Activated CD4-positive, alpha-beta T cell treated with anti-CD3 and anti-CD28 coated beads, Interleukin-2, Interleukin-4, amounts not matched to agents 100 ng/mL and 50 ng/mL, durations not matched to agents 16 hours and 8 hours (primary cell): ENCODE measurements at regions not wholly inside any gene's neighbourhood (a gene's known extent, or its start where the extent isn't known, plus 50 kb on each side); places are given as distances from the start of the nearest gene placed in this dataset.

Experiments used
- DNase-seq: peaks from one replicate; pipeline ENCODE4 v3.0.0-alpha.2; 2020; ENCODE audit warnings: low spot score

- no peak for DNase-seq
These were observed 1046.7 kb upstream of the MAP3K7 start for GRCh38 chr6:91633374-91634111.

- no peak for DNase-seq
These were observed 1045.4 kb upstream of the MAP3K7 start for GRCh38 chr6:91632308-91632707.

GRCh38 chr6:91631227-91631626 lies 1044.4 kb upstream of the MAP3K7 start:
- DNase-seq, result no peak

- DNase-seq, result no peak
These were observed 1040.0 kb upstream of the MAP3K7 start for GRCh38 chr6:91626911-91627310.

DNA sequence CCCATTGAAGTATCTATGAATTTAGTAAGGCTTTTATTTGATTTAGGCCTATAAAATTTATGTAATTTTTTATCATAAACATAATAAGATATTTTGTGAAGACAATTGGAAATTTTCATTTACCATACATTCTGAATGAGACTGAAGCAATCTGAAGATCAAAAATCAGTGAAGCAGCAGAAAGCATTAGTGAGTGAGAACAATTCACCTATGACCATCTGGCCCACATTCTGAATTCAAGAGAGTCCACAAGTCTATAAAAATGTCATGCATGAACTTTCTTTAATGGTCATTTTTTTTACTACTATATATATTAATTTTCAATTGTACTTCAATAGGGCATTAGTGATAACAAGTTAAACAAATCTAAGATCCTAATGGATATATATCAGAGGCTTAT lies 1026.6 kb upstream of the MAP3K7 start:
- DNase-seq, result no peak

- DNase-seq, result no peak
These were observed 1024.3 kb upstream of the MAP3K7 start for GRCh38 chr6:91611190-91611589.

DNA sequence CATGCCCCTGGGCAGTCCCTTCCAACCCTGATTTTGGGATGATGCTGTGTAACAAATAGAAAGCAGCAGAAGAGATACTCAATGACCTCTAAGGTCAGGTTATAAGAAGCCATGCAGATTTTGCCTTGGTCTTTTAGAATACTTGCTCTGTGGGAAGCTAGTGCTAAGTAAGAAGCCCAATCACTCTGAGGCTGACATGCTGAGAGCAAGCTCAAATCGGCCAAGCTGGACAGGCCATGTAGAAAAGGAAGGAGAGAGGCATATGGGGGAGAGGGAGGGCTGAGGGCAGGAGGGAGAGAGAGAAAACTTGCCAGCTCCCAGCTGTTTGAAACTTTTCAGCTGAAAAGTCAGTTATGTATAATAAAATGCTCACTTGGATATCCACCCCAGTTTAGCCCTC lies 1021.6 kb upstream of the MAP3K7 start:
- DNase-seq, result no peak

DNA sequence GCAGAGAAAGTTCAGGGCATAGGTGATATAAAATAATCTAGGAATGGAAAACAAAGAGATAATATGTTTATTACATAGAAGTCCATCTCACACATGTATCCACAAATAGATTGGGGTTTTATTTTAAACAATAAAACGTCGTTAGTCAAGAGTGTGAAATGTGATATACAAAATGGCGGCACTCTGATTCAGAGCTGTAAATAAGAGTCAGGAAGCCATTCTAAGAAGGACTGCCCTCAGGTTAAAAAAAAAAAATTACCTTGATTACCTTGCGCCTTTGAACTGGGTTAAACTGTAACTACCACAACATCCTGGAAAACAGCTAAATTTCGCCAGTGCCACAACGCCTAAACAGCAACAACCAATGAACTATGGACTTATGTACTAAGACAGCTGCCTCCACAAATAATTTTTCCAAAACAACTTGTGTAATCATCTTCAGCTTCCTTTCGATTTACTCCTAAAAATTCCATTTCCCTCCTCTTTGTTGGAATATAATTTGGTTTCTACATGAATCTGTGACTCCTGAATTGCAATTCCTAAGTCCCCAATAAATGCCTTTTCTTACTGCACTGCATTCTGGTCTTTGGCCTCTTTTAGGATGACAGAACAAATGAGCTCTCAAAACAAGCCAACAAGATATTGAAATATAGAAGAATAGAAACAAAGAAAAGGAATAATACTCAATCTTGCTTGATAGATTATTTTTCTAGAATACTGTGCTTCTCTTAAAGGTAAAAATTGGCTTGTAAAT lies 1019.5 kb upstream of the MAP3K7 start:
- DNase-seq, result no peak

- DNase-seq, result no peak
These were observed 1013.7 kb upstream of the MAP3K7 start for GRCh38 chr6:91600561-91600960.

DNA sequence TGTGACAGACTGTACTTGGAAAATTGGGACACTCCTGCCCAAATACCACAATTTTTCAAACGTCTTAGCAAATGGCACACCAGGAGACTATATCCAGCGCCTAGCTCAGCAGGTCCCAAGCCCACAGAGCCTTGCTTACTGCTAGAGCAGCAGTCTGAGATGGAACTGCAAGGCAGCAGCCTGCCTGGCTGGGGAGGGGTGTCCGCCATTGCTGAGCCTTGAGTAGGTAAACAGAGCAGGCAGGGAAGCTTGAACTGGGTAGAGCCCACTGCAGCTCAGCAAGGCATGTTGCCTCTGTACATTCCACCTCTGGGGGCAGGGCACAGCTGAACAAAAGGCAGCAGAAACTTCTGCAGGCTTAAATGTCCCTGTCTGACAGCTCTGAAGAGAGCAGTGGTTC lies 1003.3 kb upstream of the MAP3K7 start:
- DNase-seq, result no peak

GRCh38 chr6:91580635-91581034 lies 993.8 kb upstream of the MAP3K7 start:
- no peak for DNase-seq

GRCh38 chr6:91575032-91575431 lies 988.2 kb upstream of the MAP3K7 start:
- DNase-seq, result no peak

DNA sequence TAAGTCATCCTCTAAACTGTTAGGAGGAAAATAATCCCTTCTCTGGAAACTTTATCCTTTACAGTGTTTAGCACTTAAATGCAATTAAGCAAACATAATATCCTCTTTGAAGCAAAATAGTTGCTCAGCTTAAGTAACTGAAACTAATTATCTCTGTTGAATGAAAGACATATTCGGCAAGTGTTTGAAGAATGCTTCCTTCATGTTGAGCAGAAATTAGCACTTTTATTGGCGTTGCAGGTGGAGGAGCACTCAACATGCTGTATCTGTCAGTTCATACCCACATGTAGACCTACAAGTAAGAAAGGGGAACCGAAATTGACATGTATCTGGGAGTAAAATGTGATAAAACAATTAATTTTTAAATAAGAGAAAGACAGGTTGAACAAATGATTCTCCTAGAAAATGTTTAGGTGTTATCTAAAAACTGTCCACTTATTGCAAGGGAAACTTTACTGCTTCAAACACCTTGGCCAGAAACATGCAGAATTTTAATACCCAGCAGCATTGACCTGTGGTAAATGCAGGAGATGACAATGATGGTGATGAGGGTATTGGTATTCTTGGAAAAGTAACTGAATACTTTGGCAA lies 987.0 kb upstream of the MAP3K7 start:
- no peak for DNase-seq

DNA sequence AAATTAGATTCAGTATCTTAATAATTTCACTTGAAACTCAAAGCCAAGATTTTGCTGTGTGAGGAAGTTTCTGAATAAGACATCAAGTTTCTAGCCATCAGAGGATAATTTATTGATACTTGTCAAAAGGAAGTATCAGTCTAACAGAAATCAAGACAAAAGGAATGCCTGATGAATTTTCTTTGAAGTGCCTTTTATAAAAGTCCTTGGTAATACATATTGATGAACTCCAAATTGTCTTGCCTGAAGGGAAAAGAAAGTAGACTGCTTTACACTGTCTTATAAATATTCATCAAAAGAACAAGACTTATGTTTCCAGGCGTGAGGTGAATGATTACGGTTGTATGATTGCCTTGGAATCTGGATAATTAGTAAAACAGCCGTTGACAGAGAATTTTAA lies 986.0 kb upstream of the MAP3K7 start:
- DNase-seq, result no peak

GRCh38 chr6:91569071-91569470 lies 982.2 kb upstream of the MAP3K7 start:
- DNase-seq, result no peak

DNA sequence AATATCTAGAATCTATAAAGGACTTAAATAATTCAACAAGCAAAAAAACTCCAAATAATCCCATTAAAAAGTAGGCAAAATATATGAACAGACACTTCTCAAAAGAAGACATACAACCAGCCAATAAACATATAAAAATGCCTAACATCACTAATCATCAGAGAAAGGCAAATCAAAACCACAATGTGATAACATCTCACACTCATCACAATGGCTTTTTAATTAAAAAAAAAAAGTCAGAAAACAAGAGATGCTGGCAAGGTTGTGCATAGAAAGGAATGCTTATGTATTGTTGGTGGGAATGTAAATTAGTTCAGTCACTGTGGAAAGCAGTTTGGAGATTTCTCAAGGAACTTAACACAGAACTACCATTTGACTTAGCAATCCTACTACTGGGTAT lies 979.6 kb upstream of the MAP3K7 start:
- DNase-seq, result no peak

DNA sequence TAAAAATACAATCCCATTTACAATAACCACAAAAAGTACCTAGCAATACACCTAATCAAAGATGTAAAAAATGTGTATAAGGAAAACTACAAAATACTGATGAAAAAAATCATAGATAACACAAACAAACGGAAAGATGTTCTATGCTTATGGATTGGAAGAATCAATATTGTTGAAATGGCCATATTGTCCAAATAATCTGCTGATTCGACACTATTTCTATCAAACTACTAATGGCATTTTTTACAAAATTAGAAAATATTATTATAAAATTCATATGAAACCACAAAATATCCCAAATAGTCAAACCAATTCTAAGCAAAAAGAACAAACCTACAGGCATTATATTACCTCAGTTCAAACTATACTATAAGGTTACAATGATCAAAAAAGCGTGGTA lies 978.3 kb upstream of the MAP3K7 start:
- no peak for DNase-seq

GRCh38 chr6:91562955-91563354 lies 976.1 kb upstream of the MAP3K7 start:
- no peak for DNase-seq

- DNase-seq, result no peak
These were observed 973.5 kb upstream of the MAP3K7 start for GRCh38 chr6:91560409-91560808.

DNA sequence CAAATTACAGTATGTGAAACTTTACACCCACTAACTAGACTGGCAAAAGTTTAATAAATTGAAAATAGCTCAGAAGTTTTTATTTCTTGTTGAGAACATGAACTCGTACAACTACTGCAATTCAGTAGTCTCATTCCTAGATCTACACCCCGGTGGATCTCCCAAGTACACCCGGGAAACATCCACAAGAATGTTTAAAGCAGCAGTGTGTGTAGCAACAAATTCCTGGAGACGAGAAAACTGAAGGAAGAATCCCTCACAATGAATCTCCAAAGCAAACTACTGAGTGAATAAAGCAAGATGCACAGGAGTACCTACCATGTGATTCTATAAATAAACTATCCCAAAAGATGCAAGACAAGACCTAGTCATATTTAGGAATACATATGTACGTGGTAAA lies 954.0 kb upstream of the MAP3K7 start:
- DNase-seq, result no peak

DNA sequence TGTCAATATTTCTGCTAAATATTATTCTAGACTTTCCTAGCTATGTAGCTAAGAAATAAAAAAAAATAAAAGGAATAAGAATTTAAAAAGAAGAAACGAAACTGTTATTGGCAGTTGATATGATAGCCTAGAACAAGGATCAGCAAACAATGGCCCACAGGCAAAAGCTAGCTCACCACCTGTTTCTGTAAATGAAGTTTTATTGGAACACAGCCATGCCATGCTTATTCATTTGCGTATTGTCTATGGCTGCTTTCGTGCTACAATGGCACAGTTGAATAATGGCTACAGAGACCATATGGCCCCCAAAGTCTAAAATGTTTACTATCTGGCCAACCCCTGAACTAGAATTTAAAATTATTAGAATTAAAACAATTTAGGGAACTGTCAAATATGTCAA lies 952.6 kb upstream of the MAP3K7 start:
- DNase-seq, result no peak

DNA sequence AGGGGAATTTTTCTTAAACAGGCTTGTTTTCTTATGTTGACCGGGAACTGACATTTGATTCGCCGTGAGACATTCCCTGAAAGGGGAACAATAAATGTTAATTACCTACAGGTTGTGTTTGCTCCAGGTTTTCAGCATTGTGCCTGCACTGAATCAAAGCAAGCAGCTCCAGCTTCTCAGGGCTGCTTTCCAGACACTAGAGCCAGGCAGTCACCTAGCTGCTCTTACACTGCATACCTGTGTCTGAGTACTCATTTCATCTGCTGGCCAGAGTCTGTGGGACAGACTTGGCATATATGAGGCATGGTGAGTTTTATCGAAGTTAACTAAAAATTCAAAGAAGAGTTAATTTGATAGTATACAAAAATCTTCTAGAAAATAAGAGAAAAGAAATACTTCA lies 951.8 kb upstream of the MAP3K7 start:
- no peak for DNase-seq

GRCh38 chr6:91534614-91535013 lies 947.7 kb upstream of the MAP3K7 start:
- DNase-seq, result no peak
